ENCODE measurements at regions not wholly inside any gene's neighbourhood (a gene's known extent, or its start where the extent isn't known, plus 50 kb on each side); places are given as distances from the start of the nearest gene placed in this dataset.

DNA sequence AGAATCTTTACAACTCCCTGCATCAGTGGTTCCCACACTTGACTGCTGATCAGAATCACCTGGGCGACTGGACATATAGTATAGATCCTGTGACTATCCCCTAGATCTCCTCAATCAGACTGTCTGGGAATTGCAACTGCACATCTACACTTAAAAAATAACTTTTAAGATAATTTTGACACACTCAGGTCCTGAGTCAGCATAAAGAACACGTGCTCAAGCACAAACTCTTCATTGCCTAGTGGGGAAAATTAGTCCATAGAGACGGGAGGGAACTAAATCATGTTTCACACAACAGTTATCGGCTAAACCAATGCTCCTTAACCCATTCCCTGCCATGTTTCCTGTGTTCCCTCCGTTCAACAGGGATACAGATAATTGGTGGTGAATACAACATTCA is 243.5 kb upstream of the FGF13 start:
- no peak overlapping the region for H3K4me3 ChIP-seq (ENCODE audit: low read depth, low read length)
- TF ChIP-seq, protein P1, sequence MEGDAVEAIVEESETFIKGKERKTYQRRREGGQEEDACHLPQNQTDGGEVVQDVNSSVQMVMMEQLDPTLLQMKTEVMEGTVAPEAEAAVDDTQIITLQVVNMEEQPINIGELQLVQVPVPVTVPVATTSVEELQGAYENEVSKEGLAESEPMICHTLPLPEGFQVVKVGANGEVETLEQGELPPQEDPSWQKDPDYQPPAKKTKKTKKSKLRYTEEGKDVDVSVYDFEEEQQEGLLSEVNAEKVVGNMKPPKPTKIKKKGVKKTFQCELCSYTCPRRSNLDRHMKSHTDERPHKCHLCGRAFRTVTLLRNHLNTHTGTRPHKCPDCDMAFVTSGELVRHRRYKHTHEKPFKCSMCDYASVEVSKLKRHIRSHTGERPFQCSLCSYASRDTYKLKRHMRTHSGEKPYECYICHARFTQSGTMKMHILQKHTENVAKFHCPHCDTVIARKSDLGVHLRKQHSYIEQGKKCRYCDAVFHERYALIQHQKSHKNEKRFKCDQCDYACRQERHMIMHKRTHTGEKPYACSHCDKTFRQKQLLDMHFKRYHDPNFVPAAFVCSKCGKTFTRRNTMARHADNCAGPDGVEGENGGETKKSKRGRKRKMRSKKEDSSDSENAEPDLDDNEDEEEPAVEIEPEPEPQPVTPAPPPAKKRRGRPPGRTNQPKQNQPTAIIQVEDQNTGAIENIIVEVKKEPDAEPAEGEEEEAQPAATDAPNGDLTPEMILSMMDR (IDR thresholded peaks at IDR 0.05; ENCODE audit: low read depth, low read length), result no peak

- TF ChIP-seq, protein P1 (IDR thresholded peaks at IDR 0.05; ENCODE audit: low read depth, low read length), result no peak
- no peak overlapping the region for H3K4me3 ChIP-seq (ENCODE audit: low read depth, low read length)
Measured at GRCh38 chrX:138946926-138947325, 235.4 kb upstream of the FGF13 start.

GRCh38 chrX:138945219-138945618 is 233.7 kb upstream of the FGF13 start:
- TF ChIP-seq, protein P1 (IDR thresholded peaks at IDR 0.05; ENCODE audit: low read depth, low read length), result no peak
- no peak overlapping the region for H3K4me3 ChIP-seq (ENCODE audit: low read depth, low read length)

- TF ChIP-seq, protein P1 (IDR thresholded peaks at IDR 0.05; ENCODE audit: low read depth, low read length), result no peak
- no peak overlapping the region for H3K4me3 ChIP-seq (ENCODE audit: low read depth, low read length)
Measured at GRCh38 chrX:138939038-138939437, 227.5 kb upstream of the FGF13 start.

GRCh38 chrX:138938003-138938402 is 226.5 kb upstream of the FGF13 start:
- H3K4me3 ChIP-seq (ENCODE audit: low read depth, low read length), result no peak overlapping the region
- TF ChIP-seq, protein P1 (IDR thresholded peaks at IDR 0.05; ENCODE audit: low read depth, low read length), result no peak

GRCh38 chrX:138931212-138931611 is 219.7 kb upstream of the FGF13 start:
- H3K4me3 ChIP-seq (ENCODE audit: low read depth, low read length), result no peak overlapping the region
- TF ChIP-seq, protein P1 (IDR thresholded peaks at IDR 0.05; ENCODE audit: low read depth, low read length), result no peak

- TF ChIP-seq, protein P1 (IDR thresholded peaks at IDR 0.05; ENCODE audit: low read depth, low read length), result no peak
- no peak overlapping the region for H3K4me3 ChIP-seq (ENCODE audit: low read depth, low read length)
Measured at GRCh38 chrX:138930583-138930945, 219.0 kb upstream of the FGF13 start.

All from WI38 (cell line).